Astrocyte of the hippocampus (primary cell): ENCODE measurements at regions not wholly inside any gene's neighbourhood (a gene's known extent, or its start where the extent isn't known, plus 50 kb on each side); places are given as distances from the start of the nearest gene placed in this dataset.
"Not testable (repeated sequence)": the region's sequence is repeated elsewhere in the genome, so short reads cannot be mapped to it uniquely, and the experiment has no call there.

Experiments used
- DNase-seq: peaks from one replicate; pipeline ENCODE4 v3.0.0; 2011; ENCODE audit warnings: low read depth, low spot score

GRCh38 chr4:137866671-137867070, 334.4 kb upstream of the PCDH18 start:
- no peak for DNase-seq

GRCh38 chr4:137861682-137862081, 329.4 kb upstream of the PCDH18 start:
- DNase-seq = peak; percentile 23

- no peak for DNase-seq
These were observed 321.1 kb upstream of the PCDH18 start for GRCh38 chr4:137853424-137853823.

- no peak for DNase-seq
These were observed 320.0 kb upstream of the PCDH18 start for GRCh38 chr4:137852326-137852725.

- DNase-seq = no peak
These were observed 319.1 kb upstream of the PCDH18 start for GRCh38 chr4:137851435-137851834.

GRCh38 chr4:137827945-137828344, 295.7 kb upstream of the PCDH18 start:
- not testable (repeated sequence) for DNase-seq

GRCh38 chr4:137825505-137825904, 293.2 kb upstream of the PCDH18 start:
- no peak for DNase-seq

- no peak for DNase-seq
These were observed 290.7 kb upstream of the PCDH18 start for GRCh38 chr4:137823007-137823406.

- DNase-seq = peak; percentile 64
These were observed 287.7 kb upstream of the PCDH18 start for GRCh38 chr4:137819964-137820383.

- DNase-seq = no peak
These were observed 280.0 kb upstream of the PCDH18 start for GRCh38 chr4:137812258-137812657.

- no peak for DNase-seq
These were observed 274.1 kb upstream of the PCDH18 start for GRCh38 chr4:137806420-137806819.

GRCh38 chr4:137804906-137805495, 272.7 kb upstream of the PCDH18 start:
- no peak for DNase-seq

- no peak for DNase-seq
These were observed 268.6 kb upstream of the PCDH18 start for GRCh38 chr4:137800861-137801260.

- no peak for DNase-seq
These were observed 262.5 kb upstream of the PCDH18 start for GRCh38 chr4:137794764-137795254.

- DNase-seq = not testable (repeated sequence)
These were observed 257.0 kb upstream of the PCDH18 start for GRCh38 chr4:137789263-137789662.

- not testable (repeated sequence) for DNase-seq
These were observed 251.6 kb upstream of the PCDH18 start for GRCh38 chr4:137783923-137784322.

GRCh38 chr4:137775701-137776100, 243.4 kb upstream of the PCDH18 start:
- DNase-seq = no peak

- no peak for DNase-seq
These were observed 242.2 kb upstream of the PCDH18 start for GRCh38 chr4:137774501-137774900.

- DNase-seq = no peak
These were observed 236.6 kb upstream of the PCDH18 start for GRCh38 chr4:137768881-137769280.

GRCh38 chr4:137768196-137768595, 235.9 kb upstream of the PCDH18 start:
- DNase-seq = no peak

GRCh38 chr4:137762591-137762990, 230.3 kb upstream of the PCDH18 start:
- no peak for DNase-seq

- peak; percentile 25 for DNase-seq
These were observed 222.6 kb upstream of the PCDH18 start for GRCh38 chr4:137754652-137755471.

GRCh38 chr4:137749466-137749865, 217.2 kb upstream of the PCDH18 start:
- peak; percentile 12 for DNase-seq
